H1 (cell line): ENCODE measurements at regions not wholly inside any gene's neighbourhood (a gene's known extent, or its start where the extent isn't known, plus 50 kb on each side); places are given as distances from the start of the nearest gene placed in this dataset.

Experiments
- CTCF ChIA-PET: fragments of 300-600 bp; sonication (Branson Sonifier 250); formaldehyde crosslinking; loops from one replicate; lab custom pipeline; 2021; ENCODE audit not compliant: partially characterized antibody; lab: Charles Lee
- POLR2A ChIA-PET: fragments of 300-600 bp; sonication (Branson Sonifier 250); formaldehyde crosslinking; loops from one replicate; lab custom pipeline; 2021; ENCODE audit warnings: inconsistent platforms; ENCODE audit not compliant: partially characterized antibody; lab: Charles Lee
- DNase-seq, 2 experiments: peaks; one replicate each; pipeline versions ENCODE4 v3.0.0 to v3.0.0-alpha.2; 2010 to 2022; ENCODE audit warnings: low spot score in 2 of 2, low read depth in 1 of 2, mixed read lengths in 1 of 2
- FAIRE-seq: peaks from 2 replicates; lab custom pipeline; 2011; peaks lifted over from hg19 to GRCh38; lab: Jason Lieb, UNC
- H2AFZ ChIP-seq: 2 replicates; pipeline ENCODE4 v1.8.1; 2012; ENCODE audit warnings: low read length, inconsistent platforms
- H2AK5ac ChIP-seq: 2 replicates; pipeline ENCODE4 v1.6.1; 2013; ENCODE audit warnings: low read depth, low read length
- H2BK120ac ChIP-seq: replicated peaks from 2 replicates; pipeline ENCODE3; 2013; ENCODE audit warnings: low read depth, low read length, inconsistent platforms
- H2BK12ac ChIP-seq: 2 replicates; pipeline ENCODE4 v1.6.1; 2013; ENCODE audit warnings: low read depth, low read length
- H2BK15ac ChIP-seq: 2 replicates; pipeline ENCODE4 v1.6.1; 2013; ENCODE audit warnings: low read length
- H2BK20ac ChIP-seq: 2 replicates; pipeline ENCODE4 v1.6.1; 2013; ENCODE audit warnings: low read length
- H2BK5ac ChIP-seq: 2 replicates; pipeline ENCODE4 v1.6.1; 2013; ENCODE audit warnings: low read depth, low read length
- H3K14ac ChIP-seq: 2 replicates; pipeline ENCODE4 v1.6.1; 2013; ENCODE audit warnings: inconsistent platforms; ENCODE audit not compliant: insufficient read length
- H3K18ac ChIP-seq: 2 replicates; pipeline ENCODE4 v1.6.1; 2013; ENCODE audit warnings: low read length; ENCODE audit errors: extremely low read depth
- H3K23ac ChIP-seq: 2 replicates; pipeline ENCODE4 v1.6.1; 2013; ENCODE audit warnings: inconsistent platforms; ENCODE audit not compliant: insufficient read length
- H3K23me2 ChIP-seq: 2 replicates; pipeline ENCODE4 v1.6.1; 2013; ENCODE audit warnings: low read depth, low read length
- H3K27ac ChIP-seq: 2 replicates; pipeline ENCODE4 v1.6.1; 2011; ENCODE audit warnings: low read depth, low read length, inconsistent platforms
- H3K27me3 ChIP-seq, 4 experiments: replicated peaks in 1 of 4; 1 replicate in 1 of 4; 2 replicates in 3 of 4; pipeline versions ENCODE4 v1.6.1 to v1.8.1; 2011 to 2013; ENCODE audit warnings: low read length in 3 of 4, mild to moderate bottlenecking in 3 of 4, inconsistent platforms in 2 of 4, mixed read lengths in 2 of 4, moderate library complexity in 1 of 4; ENCODE audit not compliant: control insufficient read depth in 3 of 4, insufficient read depth in 3 of 4; ENCODE audit errors: extremely low read depth in 1 of 4
- H3K36me3 ChIP-seq, 4 experiments: 2 replicates each; pipeline versions ENCODE4 v1.6.1 to v1.8.1; 2011 to 2013; ENCODE audit warnings: mild to moderate bottlenecking in 4 of 4, low read length in 3 of 4, moderate library complexity in 2 of 4, control low read depth in 1 of 4, inconsistent platforms in 1 of 4; ENCODE audit not compliant: insufficient read depth in 4 of 4, control insufficient read depth in 2 of 4
- H3K4ac ChIP-seq: replicated peaks from 2 replicates; pipeline ENCODE3; 2013; ENCODE audit warnings: low read length, low read depth, mixed read lengths, inconsistent platforms; ENCODE audit not compliant: insufficient read length
- H3K4me1 ChIP-seq, 4 experiments: replicated peaks in 1 of 4; 1 replicate in 1 of 4; 2 replicates in 3 of 4; pipeline versions ENCODE4 v1.6.1 to v1.8.1; 2011 to 2013; ENCODE audit warnings: low read length in 3 of 4, inconsistent platforms in 2 of 4, mixed read lengths in 1 of 4; ENCODE audit not compliant: insufficient read depth in 4 of 4, control insufficient read depth in 3 of 4
- H3K4me2 ChIP-seq, 2 experiments: 2 replicates each; pipeline versions ENCODE4 v1.6.1 to v1.8.1; 2011 to 2013; ENCODE audit warnings: low read depth in 2 of 2, low read length in 2 of 2, control low read depth in 1 of 2, inconsistent platforms in 1 of 2, mild to moderate bottlenecking in 1 of 2; ENCODE audit not compliant: insufficient read depth in 1 of 2
- H3K4me3 ChIP-seq, 4 experiments: fragments of 200-600, 300-600 bp in 1 of 4; sonication (generic), shearing (Covaris generic), sonication (Bioruptor Twin) in 1 of 4; 2 replicates each; pipeline versions ENCODE4 v1.5.1 to v1.8.1; 2011 to 2016; ENCODE audit warnings: low read length in 4 of 4, low read depth in 3 of 4, control low read depth in 2 of 4, inconsistent platforms in 2 of 4, mild to moderate bottlenecking in 2 of 4, mixed read lengths in 1 of 4, moderate library complexity in 1 of 4; ENCODE audit not compliant: insufficient read depth in 2 of 4; ENCODE audit errors: extremely low read depth in 1 of 4
- H3K56ac ChIP-seq: replicated peaks from 2 replicates; pipeline ENCODE3; 2013; ENCODE audit warnings: low read depth, mild to moderate bottlenecking, mixed read lengths, low read length, inconsistent platforms; ENCODE audit not compliant: insufficient read length
- H3K79me1 ChIP-seq: 2 replicates; pipeline ENCODE4 v1.6.1; 2013; ENCODE audit warnings: low read depth, low read length, control low read depth
- H3K79me2 ChIP-seq, 2 experiments: 2 replicates each; pipeline versions ENCODE4 v1.6.1 to v1.8.1; 2012 to 2013; ENCODE audit warnings: low read length in 2 of 2, mild to moderate bottlenecking in 2 of 2, inconsistent platforms in 1 of 2; ENCODE audit not compliant: insufficient read depth in 2 of 2, control insufficient read depth in 1 of 2
- H3K9ac ChIP-seq, 4 experiments: replicated peaks in 1 of 4; 1 replicate in 1 of 4; 2 replicates in 3 of 4; pipeline versions ENCODE4 v1.6.1 to v1.8.1; 2011 to 2013; ENCODE audit warnings: low read depth in 3 of 4, low read length in 3 of 4, control low read depth in 2 of 4, mild to moderate bottlenecking in 2 of 4, moderate library complexity in 2 of 4, inconsistent platforms in 1 of 4; ENCODE audit errors: extremely low read depth in 1 of 4
- H3K9me3 ChIP-seq, 2 experiments: 2 replicates each; pipeline versions ENCODE4 v1.6.1 to v1.8.1; 2012 to 2013; ENCODE audit warnings: mild to moderate bottlenecking in 2 of 2, moderate library complexity in 2 of 2, control low read depth in 1 of 2, inconsistent platforms in 1 of 2, low read depth in 1 of 2, low read length in 1 of 2, mixed read lengths in 1 of 2; ENCODE audit not compliant: insufficient read depth in 2 of 2
- H4K20me1 ChIP-seq, 2 experiments: replicated peaks in 1 of 2; 2 replicates each; pipeline versions ENCODE3 to v1.8.1; 2011 to 2013; ENCODE audit warnings: inconsistent platforms in 2 of 2, low read length in 2 of 2, mild to moderate bottlenecking in 1 of 2; ENCODE audit not compliant: insufficient read depth in 2 of 2, control insufficient read depth in 1 of 2
- H4K5ac ChIP-seq: 2 replicates; pipeline ENCODE4 v1.6.1; 2013; ENCODE audit warnings: low read length, low read depth, mixed read lengths, inconsistent platforms; ENCODE audit not compliant: insufficient read length
- H4K8ac ChIP-seq: 2 replicates; pipeline ENCODE4 v1.8.0; 2013; ENCODE audit warnings: mild to moderate bottlenecking, moderate library complexity, low read length, inconsistent platforms; ENCODE audit not compliant: insufficient read depth; ENCODE audit errors: extremely low read depth
- H4K91ac ChIP-seq: replicated peaks from 2 replicates; pipeline ENCODE3; 2013; ENCODE audit warnings: low read length, mixed read lengths, inconsistent platforms; ENCODE audit not compliant: insufficient read length
- ATF3 ChIP-seq: IDR thresholded peaks from 2 replicates; pipeline ENCODE4 v1.6.1; 2011; ENCODE audit warnings: low read depth, mild to moderate bottlenecking, low read length; ENCODE audit not compliant: insufficient read depth
- BCL11A ChIP-seq, 2 experiments: IDR thresholded peaks; one replicate each; pipeline ENCODE4 v1.6.1; 2011; ENCODE audit warnings: low read depth in 2 of 2, low read length in 2 of 2, mild to moderate bottlenecking in 2 of 2
- CHD1 ChIP-seq: IDR thresholded peaks from 2 replicates; pipeline ENCODE4 v1.6.1; 2012; ENCODE audit warnings: low read depth, low read length, improper control_type of control experiment
- EP300 ChIP-seq, 2 experiments: IDR thresholded peaks; 1 replicate in 1 of 2; 2 replicates in 1 of 2; pipeline ENCODE4 v1.6.1; 2011 to 2012; ENCODE audit warnings: low read depth in 2 of 2, low read length in 2 of 2, mild to moderate bottlenecking in 2 of 2, borderline replicate concordance in 1 of 2, inconsistent platforms in 1 of 2, moderate library complexity in 1 of 2
- FOSL1 ChIP-seq: IDR thresholded peaks from 2 replicates; pipeline ENCODE4 v1.6.1; 2011; ENCODE audit warnings: mild to moderate bottlenecking, low read depth, low read length, moderate library complexity; ENCODE audit not compliant: insufficient read depth
- GABPA ChIP-seq: IDR thresholded peaks from 2 replicates; pipeline ENCODE4 v1.6.1; 2011; ENCODE audit warnings: mild to moderate bottlenecking, low read length, moderate library complexity, borderline replicate concordance; ENCODE audit not compliant: insufficient read depth
- GTF2F1 ChIP-seq: IDR thresholded peaks from 2 replicates; pipeline ENCODE4 v1.6.1; 2012; ENCODE audit warnings: low read depth, low read length, improper control_type of control experiment, borderline replicate concordance
- RNF2 ChIP-seq: fragments of 200-900, 300-1000 bp; sonication (generic); IDR thresholded peaks from 2 replicates; pipeline ENCODE4 v1.7.1; 2016; ENCODE audit warnings: borderline replicate concordance, low read depth, mild to moderate bottlenecking, antibody characterized with exemption, low read length; ENCODE audit not compliant: poor library complexity, severe bottlenecking; ENCODE audit errors: missing control alignments
- SAP30 ChIP-seq: fragments of 300-600 bp; sonication (generic); IDR thresholded peaks from 2 replicates; pipeline ENCODE4 v1.7.1; 2012; ENCODE audit warnings: low read length, moderate library complexity, mild to moderate bottlenecking, inconsistent platforms; ENCODE audit not compliant: insufficient read depth, insufficient replicate concordance
- SIRT6 ChIP-seq: IDR thresholded peaks from one replicate; pipeline ENCODE4 v1.7.1; 2012; ENCODE audit warnings: low read length, inconsistent platforms
- USF2 ChIP-seq: IDR thresholded peaks from 2 replicates; pipeline ENCODE4 v1.6.1; 2011; ENCODE audit warnings: low read length, improper control_type of control experiment
- WGBS, 2 experiments: shearing (Covaris generic) in 1 of 2; methylation state at CpG; one replicate each; pipeline versions ENCODE4 v1.1.6 to v1.1.7; 2013 to 2015; ENCODE audit warnings: low lambda C conversion rate in 2 of 2, mixed read lengths in 2 of 2, inconsistent platforms in 1 of 2, low coverage in 1 of 2, missing lambda C conversion rate in 1 of 2; ENCODE audit not compliant: insufficient replicate concordance in 2 of 2, insufficient coverage in 1 of 2, insufficient read length in 1 of 2; ENCODE audit errors: extremely low coverage in 1 of 2, missing lambda C conversion rate in 1 of 2; 5-methylcytosine and 5-hydroxymethylcytosine counted together

- no peak overlapping the region for H3K4me3 ChIP-seq
- no peak overlapping the region for H4K91ac ChIP-seq
- FAIRE-seq, result no peak
- no peak overlapping the region for H3K56ac ChIP-seq
- H3K36me3 ChIP-seq, result no peaks in the 10 kb centered on the region
- H2BK120ac ChIP-seq, result no peak overlapping the region
- H3K4me1 ChIP-seq, result no peaks in the 10 kb centered on the region
- no peaks in the 10 kb centered on the region for H3K79me2 ChIP-seq
- H3K4ac ChIP-seq, result no peak overlapping the region
- 82% methylated on average over 1 of the region's 1 CpG; no CpG with 5 or more reads in 1 of the 2 experiments for WGBS, 2 experiments
- no peak overlapping the region for H2AK5ac ChIP-seq
- CTCF ChIA-PET, result no interaction called here
- H3K27me3 ChIP-seq, result no peaks in the 10 kb centered on the region
- H4K8ac ChIP-seq, result no peak overlapping the region
- H3K4me2 ChIP-seq, result no peak overlapping the region
- H3K23me2 ChIP-seq, result no peaks in the 10 kb centered on the region
- no peak for DNase-seq
- no peak overlapping the region for H2BK15ac ChIP-seq
- no peak overlapping the region for H2BK5ac ChIP-seq
- H4K20me1 ChIP-seq, result no peaks in the 10 kb centered on the region
- POLR2A ChIA-PET, result no interaction called here
- H3K14ac ChIP-seq, result no peak overlapping the region
- no peak overlapping the region for H2AFZ ChIP-seq
- H3K9ac ChIP-seq, result no peak overlapping the region
- no peak overlapping the region for H3K27ac ChIP-seq
- no peak overlapping the region for H4K5ac ChIP-seq
- no peak overlapping the region for H3K23ac ChIP-seq
- H2BK12ac ChIP-seq, result no peak overlapping the region
- H3K9me3 ChIP-seq, result no peaks in the 10 kb centered on the region
- H2BK20ac ChIP-seq, result no peak overlapping the region
- no peak overlapping the region for H3K18ac ChIP-seq
- H3K79me1 ChIP-seq, result no peaks in the 10 kb centered on the region
- TF ChIP-seq SAP30 (no peak), SIRT6 (no peak), ATF3 (no peak), GABPA (no peak), EP300 (IDR thresholded peaks at IDR 0.05; ENCODE audit: borderline replicate concordance in 1 of 2, low read depth in 2 of 2, low read length in 2 of 2) (no peak), RNF2 (no peak), USF2 (no peak), FOSL1 (no peak), GTF2F1 (no peak), BCL11A (IDR thresholded peaks at IDR 0.05; ENCODE audit: low read depth in 2 of 2, low read length in 2 of 2) (no peak), CHD1 (no peak)
These were observed 146.0 kb upstream of the SEM1 start for GRCh38 chr7:96855691-96856090.
